ENCODE measurements at regions not wholly inside any gene's neighbourhood (a gene's known extent, or its start where the extent isn't known, plus 50 kb on each side); places are given as distances from the start of the nearest gene placed in this dataset.

DNA sequence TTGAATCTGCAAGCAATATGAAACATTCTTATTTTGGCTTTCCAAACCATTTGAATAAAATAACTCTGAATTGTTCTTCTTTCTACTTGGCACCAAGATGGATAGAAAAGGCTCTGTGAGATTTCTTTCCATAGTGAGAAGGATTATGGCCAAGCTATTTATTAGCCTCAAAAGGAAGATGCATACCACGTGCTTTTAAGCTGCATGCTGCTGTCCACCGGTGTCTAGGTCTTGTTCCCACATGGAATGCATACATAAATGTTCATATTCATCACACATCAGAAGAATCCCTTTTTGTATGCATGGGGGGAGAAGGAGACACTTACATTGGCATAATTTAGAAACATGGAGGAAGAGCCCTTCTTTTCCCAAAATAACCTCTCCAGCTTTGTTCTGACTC is 273.4 kb downstream of the FAM76B start:
- H3K27me3 Mint-ChIP-seq (ENCODE audit: low read depth): no peaks in the 10 kb centered on the region
- H3K36me3 Mint-ChIP-seq: no peaks in the 10 kb centered on the region
- peaks cover 57% of the 10 kb centered on the region for H3K4me1 Mint-ChIP-seq
- DNase-seq (ENCODE audit: low spot score in 2 of 2, unreplicated experiment in 2 of 2): no peak
- H3K9me3 Mint-ChIP-seq: no peaks in the 10 kb centered on the region
- no peak overlapping the region for H3K27ac Mint-ChIP-seq
- H3K4me3 Mint-ChIP-seq: no peak overlapping the region
- TF ChIP-seq, protein P1, sequence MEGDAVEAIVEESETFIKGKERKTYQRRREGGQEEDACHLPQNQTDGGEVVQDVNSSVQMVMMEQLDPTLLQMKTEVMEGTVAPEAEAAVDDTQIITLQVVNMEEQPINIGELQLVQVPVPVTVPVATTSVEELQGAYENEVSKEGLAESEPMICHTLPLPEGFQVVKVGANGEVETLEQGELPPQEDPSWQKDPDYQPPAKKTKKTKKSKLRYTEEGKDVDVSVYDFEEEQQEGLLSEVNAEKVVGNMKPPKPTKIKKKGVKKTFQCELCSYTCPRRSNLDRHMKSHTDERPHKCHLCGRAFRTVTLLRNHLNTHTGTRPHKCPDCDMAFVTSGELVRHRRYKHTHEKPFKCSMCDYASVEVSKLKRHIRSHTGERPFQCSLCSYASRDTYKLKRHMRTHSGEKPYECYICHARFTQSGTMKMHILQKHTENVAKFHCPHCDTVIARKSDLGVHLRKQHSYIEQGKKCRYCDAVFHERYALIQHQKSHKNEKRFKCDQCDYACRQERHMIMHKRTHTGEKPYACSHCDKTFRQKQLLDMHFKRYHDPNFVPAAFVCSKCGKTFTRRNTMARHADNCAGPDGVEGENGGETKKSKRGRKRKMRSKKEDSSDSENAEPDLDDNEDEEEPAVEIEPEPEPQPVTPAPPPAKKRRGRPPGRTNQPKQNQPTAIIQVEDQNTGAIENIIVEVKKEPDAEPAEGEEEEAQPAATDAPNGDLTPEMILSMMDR (IDR thresholded peaks at IDR 0.05; ENCODE audit: unreplicated experiment): no peak

DNA sequence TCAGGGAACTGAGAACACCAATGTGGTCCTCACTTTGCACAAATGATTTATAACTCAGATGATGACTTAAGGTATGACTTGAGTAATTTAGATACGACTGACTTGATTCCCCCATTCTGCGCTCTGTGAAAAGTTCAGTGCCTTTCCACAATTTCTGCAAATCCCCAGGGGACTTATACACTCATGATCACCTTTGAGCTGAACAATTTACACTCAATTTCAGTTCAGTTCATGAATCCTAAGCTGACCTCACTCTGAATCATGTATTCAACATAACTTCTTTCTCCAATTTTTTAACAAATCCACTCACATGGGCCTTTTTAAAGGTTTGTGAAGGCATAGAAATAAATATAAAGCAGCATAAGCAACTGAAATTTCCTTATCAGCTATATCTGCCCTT is 274.2 kb downstream of the FAM76B start:
- Mint-ChIP-seq H3K36me3 (no peaks in the 10 kb centered on the region), H3K9me3 (no peaks in the 10 kb centered on the region), H3K4me1 (peaks cover 50% of the 10 kb centered on the region), H3K27ac (no peak overlapping the region), H3K4me3 (no peak overlapping the region), H3K27me3 (ENCODE audit: low read depth) (no peaks in the 10 kb centered on the region)
- TF ChIP-seq, protein P1 (IDR thresholded peaks at IDR 0.05; ENCODE audit: unreplicated experiment): no peak
- no peak for DNase-seq (ENCODE audit: low spot score in 2 of 2, unreplicated experiment in 2 of 2)

DNA sequence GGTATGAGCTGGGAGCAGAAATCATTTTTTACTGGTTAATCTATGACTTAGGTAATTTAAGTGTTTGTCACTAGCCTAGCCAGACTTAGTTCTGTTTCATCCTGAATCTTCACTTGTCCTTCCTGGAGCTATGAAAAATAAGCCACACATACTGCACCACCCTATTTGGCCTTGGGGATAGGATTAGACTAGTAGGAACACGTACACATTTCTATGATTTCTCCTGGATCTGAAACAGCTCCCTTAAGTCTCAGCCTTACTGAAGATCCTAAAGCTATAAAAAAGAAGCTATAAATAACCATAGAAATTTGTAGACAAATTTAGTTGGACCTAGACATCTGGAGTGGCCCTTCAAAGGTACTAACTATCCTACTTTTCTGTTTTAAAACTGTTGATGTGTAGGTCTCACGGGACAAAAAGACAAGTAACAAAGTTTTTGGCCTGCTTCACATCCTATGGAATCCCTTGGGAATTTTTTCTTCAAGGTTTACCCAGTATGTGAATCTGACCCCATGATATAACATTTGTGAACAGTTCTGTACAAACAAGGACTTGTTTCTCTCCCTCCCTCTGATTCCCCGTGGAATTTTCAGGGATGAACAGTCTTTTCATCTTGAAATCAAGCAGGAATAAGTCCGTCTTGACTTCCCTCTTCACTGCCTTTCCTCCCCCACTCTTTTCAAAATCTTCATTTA is 275.0 kb downstream of the FAM76B start:
- Mint-ChIP-seq H3K4me1 (peaks cover 50% of the 10 kb centered on the region), H3K27me3 (ENCODE audit: low read depth) (no peaks in the 10 kb centered on the region), H3K4me3 (no peak overlapping the region), H3K27ac (peak overlapping the region; percentile 43), H3K36me3 (no peaks in the 10 kb centered on the region), H3K9me3 (no peaks in the 10 kb centered on the region)
- no peak for DNase-seq (ENCODE audit: low spot score in 2 of 2, unreplicated experiment in 2 of 2)
- TF ChIP-seq, protein P1 (IDR thresholded peaks at IDR 0.05; ENCODE audit: unreplicated experiment): no peak

DNA sequence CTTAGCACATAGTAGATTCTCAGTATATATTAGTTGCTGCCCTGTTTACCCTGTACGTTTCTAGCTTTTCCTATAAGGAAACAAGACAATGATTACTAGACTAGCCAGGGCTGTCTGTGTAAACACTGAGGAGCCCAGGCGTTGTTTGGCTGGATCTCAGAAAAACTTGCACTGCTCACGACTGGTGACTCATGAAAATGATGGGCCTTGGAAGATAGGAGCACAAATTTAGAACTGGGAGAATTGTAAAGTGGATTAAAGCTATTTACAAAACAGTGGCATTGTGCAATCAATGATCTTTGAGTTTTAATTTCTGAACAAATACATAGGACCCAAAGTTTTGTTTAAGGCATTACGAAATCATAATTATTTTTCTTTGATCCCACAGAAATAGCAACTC is 276.9 kb downstream of the FAM76B start:
- no peak for DNase-seq (ENCODE audit: low spot score in 2 of 2, unreplicated experiment in 2 of 2)
- TF ChIP-seq, protein P1 (IDR thresholded peaks at IDR 0.05; ENCODE audit: unreplicated experiment): no peak
- no peaks in the 10 kb centered on the region for H3K36me3 Mint-ChIP-seq
- peak overlapping the region; percentile 89 for H3K27ac Mint-ChIP-seq
- no peaks in the 10 kb centered on the region for H3K9me3 Mint-ChIP-seq
- H3K4me3 Mint-ChIP-seq: no peak overlapping the region
- no peaks in the 10 kb centered on the region for H3K27me3 Mint-ChIP-seq (ENCODE audit: low read depth)
- peaks cover 56% of the 10 kb centered on the region for H3K4me1 Mint-ChIP-seq

DNA sequence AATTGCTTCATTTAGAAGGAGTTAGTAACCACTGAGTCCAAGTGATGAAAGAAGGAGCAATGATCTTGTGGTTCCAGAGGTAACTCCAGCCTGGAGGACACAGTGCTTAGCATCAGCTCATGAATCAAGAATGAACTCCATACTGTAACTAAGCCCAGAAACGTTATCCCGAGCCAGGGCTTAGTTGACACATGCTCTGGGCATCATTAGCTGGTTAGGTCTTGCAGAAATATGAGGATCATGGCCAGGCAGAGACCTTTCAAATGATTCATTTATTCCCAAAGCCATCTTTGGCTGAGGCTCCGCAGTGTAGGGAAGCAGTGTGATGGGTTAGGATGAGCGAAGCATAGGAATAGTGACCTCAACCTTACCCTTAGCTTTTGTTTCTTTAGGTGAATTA is 277.4 kb downstream of the FAM76B start:
- Mint-ChIP-seq H3K36me3 (no peaks in the 10 kb centered on the region), H3K27ac (peak overlapping the region; percentile 89), H3K4me1 (peaks cover 53% of the 10 kb centered on the region), H3K9me3 (no peaks in the 10 kb centered on the region), H3K4me3 (no peak overlapping the region), H3K27me3 (ENCODE audit: low read depth) (no peaks in the 10 kb centered on the region)
- no peak for DNase-seq (ENCODE audit: low spot score in 2 of 2, unreplicated experiment in 2 of 2)
- TF ChIP-seq, protein P1 (IDR thresholded peaks at IDR 0.05; ENCODE audit: unreplicated experiment): no peak
